ENCODE measurements at regions not wholly inside any gene's neighbourhood (a gene's known extent, or its start where the extent isn't known, plus 50 kb on each side); places are given as distances from the start of the nearest gene placed in this dataset.

DNA sequence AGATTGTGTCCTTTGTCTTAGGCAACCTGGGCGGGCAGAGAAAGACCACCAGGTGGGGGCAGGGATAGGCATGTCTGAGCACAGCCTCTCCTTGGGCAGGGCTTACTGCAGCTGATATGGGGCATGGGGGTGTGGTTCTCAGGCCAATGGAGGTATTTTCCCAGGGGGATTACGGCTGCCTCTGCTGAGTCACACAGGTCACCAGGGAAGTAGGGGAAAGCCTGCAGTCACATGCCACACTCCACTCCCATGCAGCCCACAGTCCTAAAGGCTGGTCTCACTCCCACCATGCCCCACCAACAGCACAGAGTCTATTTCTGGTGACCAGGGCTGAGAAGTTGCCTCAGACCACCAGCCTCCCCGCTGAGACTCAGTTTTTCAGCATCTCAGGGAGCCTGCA is 466.4 kb downstream of the DIPK2A start:
- no peaks in the 10 kb centered on the region for H3K9me3 Mint-ChIP-seq (ENCODE audit: low read depth, unreplicated experiment)
- H3K4me3 Mint-ChIP-seq (ENCODE audit: low read depth, unreplicated experiment): no peak overlapping the region
- BruUV-seq (replicated peaks): no TSS peak
- peaks cover 4% of the 10 kb centered on the region for H3K4me1 Mint-ChIP-seq (ENCODE audit: low read depth, unreplicated experiment)
- intact Hi-C loops (cut with micrococcal nuclease; ENCODE audit: unreplicated experiment): loop anchor here (5.0 kb wide), 1 partner anchor 524 kb away; no protein-coding TSS in a partner anchor
- TF ChIP-seq CTCF (IDR thresholded peaks at IDR 0.05; ENCODE audit: unreplicated experiment): no peak
- DNase-seq: no peak
- H3K36me3 Mint-ChIP-seq (ENCODE audit: insufficient read depth, unreplicated experiment): no peaks in the 10 kb centered on the region
- no peaks in the 10 kb centered on the region for H3K27me3 Mint-ChIP-seq (ENCODE audit: unreplicated experiment)
- H3K27ac Mint-ChIP-seq (ENCODE audit: unreplicated experiment): no peak overlapping the region
- CTCF ChIA-PET: interaction anchor here (0.6 kb wide), 1 partner anchor 17 kb away, joined by 3 read pairs; no protein-coding TSS in a partner anchor

- H3K27ac Mint-ChIP-seq (ENCODE audit: unreplicated experiment): no peak overlapping the region
- no TSS peak for BruUV-seq (replicated peaks)
- no peaks in the 10 kb centered on the region for H3K36me3 Mint-ChIP-seq (ENCODE audit: insufficient read depth, unreplicated experiment)
- CTCF ChIA-PET: no interaction called here
- DNase-seq: no peak
- TF ChIP-seq CTCF (IDR thresholded peaks at IDR 0.05; ENCODE audit: unreplicated experiment): no peak
- no peaks in the 10 kb centered on the region for H3K4me1 Mint-ChIP-seq (ENCODE audit: low read depth, unreplicated experiment)
- H3K27me3 Mint-ChIP-seq (ENCODE audit: unreplicated experiment): no peaks in the 10 kb centered on the region
- intact Hi-C loops (cut with micrococcal nuclease; ENCODE audit: unreplicated experiment): no loop called here
- no peak overlapping the region for H3K4me3 Mint-ChIP-seq (ENCODE audit: low read depth, unreplicated experiment)
- no peaks in the 10 kb centered on the region for H3K9me3 Mint-ChIP-seq (ENCODE audit: low read depth, unreplicated experiment)
Observed at GRCh38 chr3:144444061-144444460, 472.4 kb downstream of the DIPK2A start.

- no peak for DNase-seq
- H3K9me3 Mint-ChIP-seq (ENCODE audit: low read depth, unreplicated experiment): no peaks in the 10 kb centered on the region
- no TSS peak for BruUV-seq (replicated peaks)
Observed at GRCh38 chr3:144444546-144444945, 472.9 kb downstream of the DIPK2A start.

GRCh38 chr3:144455841-144456440 is 484.3 kb downstream of the DIPK2A start:
- Mint-ChIP-seq H3K4me1 (ENCODE audit: low read depth, unreplicated experiment) (no peaks in the 10 kb centered on the region), H3K27me3 (ENCODE audit: unreplicated experiment) (no peaks in the 10 kb centered on the region), H3K9me3 (ENCODE audit: low read depth, unreplicated experiment) (no peaks in the 10 kb centered on the region), H3K4me3 (ENCODE audit: low read depth, unreplicated experiment) (no peak overlapping the region), H3K36me3 (ENCODE audit: insufficient read depth, unreplicated experiment) (no peaks in the 10 kb centered on the region), H3K27ac (ENCODE audit: unreplicated experiment) (no peak overlapping the region)
- no TSS peak for BruUV-seq (replicated peaks)
- no peak for DNase-seq
- TF ChIP-seq CTCF (IDR thresholded peaks at IDR 0.05; ENCODE audit: unreplicated experiment): no peak
- CTCF ChIA-PET: no interaction called here
- intact Hi-C loops (cut with micrococcal nuclease; ENCODE audit: unreplicated experiment): no loop called here

More at GRCh38 chr3:144444546-144444945, 472.9 kb downstream of the DIPK2A start:
- intact Hi-C loops (cut with micrococcal nuclease; ENCODE audit: unreplicated experiment): no loop called here
- Mint-ChIP-seq H3K27me3 (ENCODE audit: unreplicated experiment) (no peaks in the 10 kb centered on the region), H3K4me1 (ENCODE audit: low read depth, unreplicated experiment) (no peaks in the 10 kb centered on the region), H3K36me3 (ENCODE audit: insufficient read depth, unreplicated experiment) (no peaks in the 10 kb centered on the region), H3K27ac (ENCODE audit: unreplicated experiment) (no peak overlapping the region), H3K4me3 (ENCODE audit: low read depth, unreplicated experiment) (no peak overlapping the region)
- no peak for TF ChIP-seq CTCF (IDR thresholded peaks at IDR 0.05; ENCODE audit: unreplicated experiment)
- CTCF ChIA-PET: interaction anchor here (0.6 kb wide), 1 partner anchor 303 kb away, joined by 3 read pairs; no protein-coding TSS in a partner anchor

All from Calu3 (cell line).